GM18511 (cell line): ENCODE measurements at regions not wholly inside any gene's neighbourhood (a gene's known extent, or its start where the extent isn't known, plus 50 kb on each side); places are given as distances from the start of the nearest gene placed in this dataset.

Experiments used
- ATAC-seq: cut with Tn5 transposase; IDR thresholded peaks from one replicate; pipeline ENCODE4 v1.9.1; 2021; ENCODE audit warnings: mild to moderate bottlenecking, moderate library complexity; ENCODE audit not compliant: unreplicated experiment

- no peak for ATAC-seq
These were observed 783.8 kb upstream of the EDIL3 start for GRCh38 chr5:85168474-85168873.

GRCh38 chr5:85170183-85170582, 785.5 kb upstream of the EDIL3 start:
- no peak for ATAC-seq

DNA sequence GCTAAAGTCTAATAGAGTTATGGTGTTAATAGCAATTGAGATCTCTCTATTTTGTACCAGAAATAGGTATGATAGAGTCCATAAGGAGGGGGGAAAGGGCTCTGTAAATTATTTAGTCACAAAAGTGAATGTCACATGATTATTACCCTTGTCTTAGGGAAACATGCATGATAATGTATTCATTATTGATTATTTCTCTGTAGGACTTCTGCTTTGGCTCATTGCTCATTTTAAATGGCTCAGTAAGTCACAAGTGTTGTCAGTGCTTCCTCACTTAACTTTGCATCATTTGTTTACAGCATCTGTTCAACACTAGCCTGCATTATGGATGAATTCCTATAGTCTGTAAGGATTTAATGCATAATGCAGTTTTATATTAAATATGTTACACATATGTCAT, 788.8 kb upstream of the EDIL3 start:
- no peak for ATAC-seq

DNA sequence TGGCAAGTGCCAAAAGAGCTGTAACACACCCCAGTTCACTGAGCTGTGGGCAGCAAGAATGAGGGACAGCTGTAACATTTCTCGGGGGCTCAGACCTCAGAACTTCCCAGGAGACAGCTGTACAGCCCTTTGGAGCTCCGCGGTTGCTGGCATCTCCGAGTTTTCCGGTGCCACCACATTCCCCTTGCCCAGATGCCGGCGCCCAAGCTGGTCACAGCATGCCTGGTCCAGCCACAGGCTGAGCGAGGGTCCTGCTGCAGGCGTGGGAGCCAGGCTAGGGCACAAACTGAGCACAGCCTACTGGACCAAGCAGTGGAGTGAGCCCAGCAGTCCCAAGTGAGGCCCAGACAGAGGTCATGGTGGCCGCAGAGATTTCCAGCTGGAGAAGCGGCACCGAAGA, 797.7 kb upstream of the EDIL3 start:
- ATAC-seq, result no peak

DNA sequence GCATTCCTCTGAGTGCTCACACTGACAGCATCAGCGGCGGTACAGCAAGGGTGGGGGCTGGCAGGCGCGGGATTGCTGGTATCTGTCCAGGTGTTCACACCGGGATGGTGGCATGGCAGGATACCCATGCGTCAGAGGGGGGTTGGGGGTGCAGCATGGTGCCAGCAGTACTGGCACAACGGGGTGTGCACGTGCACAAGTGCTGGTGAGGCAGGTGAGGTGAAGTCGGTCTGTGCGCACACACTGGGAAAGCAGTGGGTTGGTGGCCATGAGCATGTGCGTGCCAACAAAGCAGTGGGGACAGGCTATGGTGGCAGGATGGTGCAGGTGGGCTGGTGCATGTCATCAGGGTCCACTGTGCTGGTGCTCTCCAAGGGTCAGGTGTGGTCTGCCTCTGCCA, 819.6 kb upstream of the EDIL3 start:
- peak; percentile 8 for ATAC-seq

- ATAC-seq, result peak; percentile 71
These were observed 820.8 kb upstream of the EDIL3 start for GRCh38 chr5:85205430-85205829.

DNA sequence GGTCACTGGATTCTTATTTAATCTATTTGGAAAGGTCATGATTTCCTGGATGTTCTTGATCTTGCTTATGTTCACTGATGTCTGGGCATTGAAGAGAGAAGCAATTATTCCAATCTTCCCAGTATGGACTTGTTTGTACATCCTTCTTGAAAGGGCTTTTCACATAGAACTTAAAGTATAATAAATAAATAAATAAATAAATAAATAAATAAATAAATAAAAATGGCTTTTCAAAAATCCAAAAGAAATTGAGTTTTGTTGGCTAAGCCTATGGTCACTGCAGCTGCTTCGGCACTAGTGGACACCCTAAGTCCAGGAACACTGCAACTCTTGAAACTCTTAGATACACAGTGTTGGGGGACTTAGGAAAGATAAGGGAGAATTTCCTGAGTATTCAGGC, 840.7 kb upstream of the EDIL3 start:
- ATAC-seq, result no peak

DNA sequence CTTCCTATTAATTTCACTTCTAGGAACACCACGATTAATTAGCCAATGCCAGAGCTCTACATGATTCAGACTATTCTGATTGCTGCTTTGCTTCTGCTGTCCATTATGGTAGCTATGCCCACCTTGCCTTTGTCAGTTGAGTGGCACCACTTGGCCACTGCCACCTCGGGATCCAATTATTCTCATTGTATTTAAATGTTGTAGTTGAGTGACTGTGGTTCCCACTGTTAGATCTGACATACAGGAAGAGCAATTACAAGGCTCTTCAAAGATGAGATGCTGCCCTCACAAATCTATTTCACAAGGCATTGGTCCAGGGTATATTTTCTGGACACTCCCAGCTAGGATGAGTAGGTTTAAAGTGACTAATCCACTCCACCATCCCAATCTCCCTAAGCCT, 864.5 kb upstream of the EDIL3 start:
- ATAC-seq, result no peak

DNA sequence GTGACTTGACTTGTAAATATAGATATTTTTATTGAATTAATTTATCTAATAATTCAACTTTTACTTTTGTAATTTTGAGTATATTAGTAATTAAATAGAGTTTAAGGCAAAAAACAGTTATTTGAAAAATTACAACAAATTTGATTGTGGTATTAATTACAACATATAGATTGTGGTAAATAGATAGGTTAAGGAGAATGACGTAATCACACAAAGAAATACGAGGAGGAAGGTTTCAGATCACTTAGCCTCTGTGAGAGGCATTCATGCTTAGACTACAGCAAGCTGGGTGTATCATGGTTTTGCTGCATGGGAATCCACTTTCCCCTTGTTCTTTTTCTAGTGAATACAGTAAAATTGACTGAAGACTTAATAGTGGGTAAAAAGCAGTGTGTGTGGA, 878.4 kb upstream of the EDIL3 start:
- ATAC-seq, result no peak

GRCh38 chr5:85266692-85267091, 882.0 kb upstream of the EDIL3 start:
- no peak for ATAC-seq

DNA sequence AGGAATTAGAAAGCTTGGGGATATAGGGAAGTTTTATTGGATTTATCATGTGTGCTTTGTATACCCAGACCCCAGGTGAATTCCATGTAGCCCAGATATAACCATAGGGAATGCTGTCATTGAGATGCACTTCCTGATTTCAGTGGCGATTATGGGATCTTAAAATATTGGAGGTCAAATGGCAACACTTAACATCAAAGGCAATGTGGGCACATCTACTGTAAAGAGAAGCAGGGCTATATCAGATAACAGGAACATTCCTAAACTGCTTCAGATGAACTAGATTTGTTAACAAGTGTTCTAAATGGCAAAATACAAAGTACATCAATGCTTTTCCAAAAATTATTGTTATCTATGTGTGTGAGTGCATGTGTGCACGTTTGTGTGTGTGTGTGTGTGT, 883.5 kb upstream of the EDIL3 start:
- no peak for ATAC-seq

- peak; percentile 93 for ATAC-seq
These were observed 893.5 kb upstream of the EDIL3 start for GRCh38 chr5:85278193-85278592.

- ATAC-seq, result no peak
These were observed 904.2 kb upstream of the EDIL3 start for GRCh38 chr5:85288914-85289313.

GRCh38 chr5:85293145-85293785, 908.6 kb upstream of the EDIL3 start:
- no peak for ATAC-seq

DNA sequence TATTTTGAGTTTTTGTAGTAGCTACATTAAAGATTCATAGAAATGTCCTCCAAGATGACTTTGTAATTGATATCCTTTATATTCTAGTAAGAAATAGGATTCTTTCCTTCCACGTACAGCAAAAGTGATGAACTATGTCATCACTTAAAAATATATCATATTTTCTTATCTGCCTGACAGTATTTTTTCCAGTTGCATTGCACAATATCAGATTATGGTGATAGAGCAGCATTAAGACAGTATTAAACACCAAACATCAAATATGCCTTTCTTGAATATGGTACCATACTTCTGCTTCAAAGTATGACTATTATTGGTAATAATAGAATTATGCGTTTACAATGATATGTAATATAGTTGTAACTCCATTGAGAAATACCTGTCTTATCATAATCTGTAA, 919.8 kb upstream of the EDIL3 start:
- ATAC-seq, result no peak

- no peak for ATAC-seq
These were observed 921.1 kb upstream of the EDIL3 start for GRCh38 chr5:85305766-85306165.

DNA sequence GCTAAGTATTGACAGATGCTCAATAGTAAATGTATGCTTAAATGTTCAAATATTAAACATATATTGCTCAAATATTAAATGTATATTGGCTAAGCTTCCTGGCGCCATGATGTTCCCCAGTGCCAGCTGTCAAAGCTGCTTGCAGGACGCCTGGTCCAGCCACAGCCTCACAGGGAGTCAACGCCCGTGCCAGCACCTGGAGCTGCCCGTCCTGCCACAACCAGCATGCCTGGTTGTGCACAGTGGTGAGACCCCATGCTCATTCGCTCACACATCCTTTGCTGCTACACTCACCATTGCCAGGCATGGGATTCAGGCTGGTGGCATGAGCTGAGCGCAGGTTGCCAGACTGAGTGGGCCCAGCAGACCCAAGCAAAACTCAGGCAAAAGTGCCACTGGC, 926.9 kb upstream of the EDIL3 start:
- no peak for ATAC-seq

DNA sequence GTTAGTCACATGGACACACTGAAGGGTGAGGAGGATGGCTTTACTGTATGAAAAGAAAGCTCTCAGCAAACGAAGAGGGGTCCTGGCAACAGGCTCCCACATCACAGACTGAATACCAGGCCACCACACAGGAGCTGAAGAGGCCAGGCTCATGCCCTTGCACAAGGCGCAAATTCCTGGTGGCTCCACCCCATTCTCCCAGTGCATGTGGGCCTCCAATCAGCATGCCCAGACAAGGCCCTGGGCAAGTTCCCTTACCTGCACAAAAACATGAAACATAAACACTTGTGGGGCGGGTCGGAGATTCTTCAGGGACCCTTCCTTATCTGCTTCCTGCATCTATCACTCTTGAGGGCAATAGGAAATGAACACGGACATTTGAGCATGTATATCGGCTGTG, 935.8 kb upstream of the EDIL3 start:
- no peak for ATAC-seq

- no peak for ATAC-seq
These were observed 948.6 kb upstream of the EDIL3 start for GRCh38 chr5:85333276-85333675.

DNA sequence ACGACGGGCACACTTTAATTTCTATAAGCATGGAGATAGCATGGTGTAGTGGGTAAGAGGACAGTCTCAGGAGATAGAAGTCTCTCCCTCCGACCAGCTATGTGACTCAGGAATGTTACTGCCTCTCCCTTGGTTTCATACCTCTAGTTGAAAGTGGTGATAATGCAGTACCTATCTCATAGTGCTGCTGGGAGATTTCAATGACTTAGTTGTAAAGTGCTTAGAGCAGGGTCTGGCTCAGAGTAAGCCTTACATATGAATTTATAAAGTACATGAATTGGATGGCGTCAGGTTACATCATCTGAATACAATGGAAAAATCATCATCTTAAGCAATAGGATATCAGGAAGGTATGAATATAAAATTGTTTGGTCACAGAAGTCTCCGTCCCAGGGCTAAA, 952.8 kb upstream of the EDIL3 start:
- ATAC-seq, result no peak

- ATAC-seq, result no peak
These were observed 956.1 kb upstream of the EDIL3 start for GRCh38 chr5:85340790-85341189.

DNA sequence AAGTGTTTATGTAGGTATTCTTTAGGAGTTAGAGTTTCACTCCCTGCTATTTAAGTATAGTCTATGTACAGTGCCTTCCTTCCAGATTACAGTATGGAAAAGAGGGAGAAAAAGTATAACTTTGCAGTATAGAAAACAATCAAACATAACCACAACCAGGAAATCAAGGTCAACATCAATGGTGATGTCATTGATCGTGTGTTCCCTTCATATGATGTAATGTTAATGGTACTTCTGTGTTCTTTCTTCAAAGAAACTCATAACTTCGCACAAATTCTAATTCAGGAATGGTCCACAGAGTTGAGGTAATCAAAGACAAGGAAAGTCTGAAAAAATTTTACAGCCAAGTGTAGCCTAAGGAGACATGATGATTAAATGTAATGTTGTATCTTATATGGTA, 961.1 kb upstream of the EDIL3 start:
- ATAC-seq, result no peak

GRCh38 chr5:85357309-85357708, 972.6 kb upstream of the EDIL3 start:
- ATAC-seq, result no peak

DNA sequence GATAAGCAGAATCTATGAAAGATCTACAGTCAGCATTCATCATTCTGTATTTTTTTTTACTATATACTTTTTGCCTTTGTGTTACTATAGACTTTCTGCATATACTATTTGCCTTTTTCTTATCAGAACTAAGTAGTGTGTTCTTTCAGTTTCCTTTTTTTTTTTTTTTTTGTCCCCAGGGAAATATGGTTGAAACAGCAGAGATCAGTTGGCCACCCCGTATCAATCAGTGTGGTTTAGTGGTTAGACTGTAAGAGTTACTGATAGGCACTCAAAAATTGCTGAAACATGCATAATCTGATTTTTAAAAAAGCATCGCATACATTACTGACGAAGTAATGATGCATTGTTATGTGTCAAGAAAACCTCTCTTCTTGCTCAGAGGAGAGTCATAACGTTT, 990.8 kb upstream of the EDIL3 start:
- peak; percentile 68 for ATAC-seq
